Neuron (in vitro differentiated cells): ENCODE measurements at regions not wholly inside any gene's neighbourhood (a gene's known extent, or its start where the extent isn't known, plus 50 kb on each side); places are given as distances from the start of the nearest gene placed in this dataset.
"Not testable (repeated sequence)": the region's sequence is repeated elsewhere in the genome, so short reads cannot be mapped to it uniquely, and the experiment has no call there.

Experiments
- H2AFZ ChIP-seq: one replicate; pipeline ENCODE4 v1.6.1; 2013; ENCODE audit warnings: low read depth, mild to moderate bottlenecking, inconsistent platforms, low read length, moderate library complexity
- H3K27me3 ChIP-seq: one replicate; pipeline ENCODE4 v1.6.1; 2013; ENCODE audit warnings: low read length; ENCODE audit not compliant: insufficient read depth
- H3K36me3 ChIP-seq: one replicate; pipeline ENCODE4 v1.6.1; 2013; ENCODE audit warnings: low read length; ENCODE audit not compliant: insufficient read depth
- H3K4me1 ChIP-seq: one replicate; pipeline ENCODE4 v1.6.1; 2013; ENCODE audit warnings: low read length; ENCODE audit not compliant: insufficient read depth
- H3K4me3 ChIP-seq: 2 replicates; pipeline ENCODE4 v1.5.1; 2013; ENCODE audit warnings: mild to moderate bottlenecking, low read length, moderate library complexity
- H3K9me3 ChIP-seq: one replicate; pipeline ENCODE4 v1.6.1; 2013; ENCODE audit warnings: low read length

DNA sequence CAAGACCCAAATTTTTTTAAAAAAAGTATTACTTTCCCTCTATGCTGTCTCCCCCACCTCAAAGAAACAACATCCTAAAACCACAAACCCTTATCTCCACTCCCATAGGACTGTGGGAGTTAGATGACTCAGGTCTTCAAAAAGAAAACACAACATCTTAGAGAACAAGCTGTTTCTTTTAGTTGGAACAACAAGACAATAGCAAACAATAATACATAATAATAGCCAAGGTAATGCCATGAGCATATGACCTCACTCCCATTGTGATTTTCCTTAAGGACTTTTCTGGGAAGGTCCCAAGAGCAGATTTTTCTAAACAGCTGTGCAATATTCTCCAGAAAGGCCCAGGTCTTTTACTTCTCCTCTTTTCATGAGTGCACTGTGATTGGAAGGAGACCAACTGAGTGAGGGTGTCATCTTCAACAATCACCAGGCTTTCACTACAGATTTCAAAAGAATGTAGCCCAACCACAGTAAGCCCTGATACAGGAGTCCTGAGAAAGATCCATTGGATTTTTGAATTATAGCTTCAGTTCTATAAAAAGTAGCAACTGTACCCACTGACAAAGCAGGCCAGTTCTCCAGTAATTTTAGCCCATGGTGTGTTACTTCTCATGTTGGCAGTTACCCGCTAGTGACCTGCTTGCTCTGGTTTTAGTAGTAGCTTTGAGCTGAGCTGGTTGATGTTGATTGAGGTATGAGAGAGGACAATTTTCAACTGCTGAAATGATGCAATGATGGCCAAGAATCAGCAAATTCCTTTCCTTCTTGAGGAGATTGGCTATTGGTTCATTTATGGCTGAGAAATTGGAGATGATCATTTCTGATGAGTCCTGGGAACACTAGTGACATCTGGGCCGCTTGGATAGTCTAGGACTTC, 144.5 kb upstream of the TCF4 start:
- H3K4me1 ChIP-seq = no peaks in the 10 kb centered on the region

DNA sequence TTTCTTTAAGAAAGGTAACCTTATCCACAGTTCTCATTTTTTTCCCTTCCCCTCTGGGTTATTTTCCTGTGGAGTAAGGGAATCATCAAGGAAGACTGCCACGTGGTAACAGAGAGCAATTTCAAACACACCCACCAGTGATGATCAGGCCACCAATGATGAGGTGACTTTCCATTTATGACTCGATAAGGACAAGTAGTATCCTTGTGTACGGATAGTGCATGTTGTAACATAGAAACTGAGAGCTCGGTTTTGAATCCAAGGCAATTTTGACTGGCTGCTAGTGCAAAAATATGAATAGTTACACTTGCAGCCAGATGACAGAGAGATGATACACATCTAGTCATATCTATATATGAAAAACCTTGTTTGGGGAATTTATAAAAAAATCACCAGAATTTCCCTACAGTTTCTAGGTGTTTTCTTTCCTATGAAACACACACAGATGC, 143.6 kb upstream of the TCF4 start:
- H3K36me3 ChIP-seq = no peaks in the 10 kb centered on the region
- H3K9me3 ChIP-seq = no peaks in the 10 kb centered on the region
- H3K4me1 ChIP-seq = no peaks in the 10 kb centered on the region
- H3K4me3 ChIP-seq = no peak overlapping the region
- no peak overlapping the region for H2AFZ ChIP-seq
- H3K27me3 ChIP-seq = no peaks in the 10 kb centered on the region

More for the DNA sequence above, 144.5 kb upstream of the TCF4 start:
- Histone ChIP-seq H3K27me3 (no peaks in the 10 kb centered on the region), H3K9me3 (no peaks in the 10 kb centered on the region), H2AFZ (no peak overlapping the region), H3K36me3 (no peaks in the 10 kb centered on the region), H3K4me3 (no peak overlapping the region)

DNA sequence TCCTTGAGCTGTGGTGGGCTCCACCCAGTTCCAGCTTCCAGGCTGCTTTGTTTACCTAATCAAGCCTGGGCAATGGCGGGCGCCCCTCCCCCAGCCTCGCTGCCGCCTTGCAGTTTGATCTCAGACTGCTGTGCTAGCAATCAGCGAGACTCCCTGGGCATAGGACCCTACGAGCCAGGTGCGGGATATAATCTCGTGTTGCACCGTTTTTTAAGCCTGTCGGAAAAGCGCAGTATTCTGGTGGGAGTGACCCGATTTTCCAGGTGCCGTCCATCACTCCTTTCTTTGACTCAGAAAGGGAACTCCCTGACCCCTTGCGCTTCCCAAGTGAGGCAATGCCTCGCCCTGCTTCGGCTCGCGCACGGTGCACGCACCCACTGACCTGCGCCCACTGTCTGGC, 133.0 kb upstream of the TCF4 start:
- H3K9me3 ChIP-seq, H3K4me3 ChIP-seq, H3K36me3 ChIP-seq, H3K27me3 ChIP-seq, H2AFZ ChIP-seq, H3K4me1 ChIP-seq: not testable (repeated sequence)

DNA sequence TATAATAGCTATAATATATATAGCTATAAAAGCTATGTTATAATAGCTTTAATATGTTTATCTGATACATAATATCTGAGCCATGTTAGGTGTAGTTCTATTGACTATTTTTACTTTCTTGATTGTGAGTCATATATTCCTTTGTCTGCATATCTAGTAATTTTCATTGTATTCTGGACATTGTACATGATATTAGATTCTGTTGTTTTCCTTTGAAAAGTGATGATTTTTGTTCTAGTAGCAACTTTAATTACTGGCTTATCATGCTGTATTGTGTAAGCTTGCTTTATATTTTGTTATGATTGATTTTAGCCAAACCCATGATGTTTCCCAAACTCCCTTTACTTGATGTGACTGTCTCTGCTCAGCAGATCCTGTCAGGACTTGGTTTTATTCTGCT, 125.7 kb upstream of the TCF4 start:
- Histone ChIP-seq H2AFZ (no peak overlapping the region), H3K4me3 (no peak overlapping the region), H3K9me3 (peaks cover 6% of the 10 kb centered on the region), H3K36me3 (no peaks in the 10 kb centered on the region), H3K27me3 (no peaks in the 10 kb centered on the region), H3K4me1 (no peaks in the 10 kb centered on the region)

DNA sequence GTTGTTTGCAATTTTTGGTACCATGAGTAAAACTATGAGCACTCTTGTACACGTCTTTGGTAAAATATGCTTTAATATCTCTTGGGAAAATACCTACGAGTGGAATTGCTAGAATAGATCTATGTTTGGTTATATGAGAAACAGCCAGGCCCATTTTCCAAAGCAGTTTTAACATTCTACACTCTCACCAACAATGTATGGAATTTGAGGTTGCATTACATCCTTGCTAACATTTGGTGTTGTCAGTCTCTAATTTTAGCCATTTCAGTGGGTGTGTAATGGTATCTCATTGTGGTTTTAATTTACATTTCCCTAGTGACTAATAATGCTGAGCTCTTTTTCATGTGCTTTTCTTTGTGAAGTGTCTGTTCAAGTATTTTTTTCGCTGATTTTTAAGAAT, 118.9 kb upstream of the TCF4 start:
- H3K4me3 ChIP-seq = no peak overlapping the region
- H3K9me3 ChIP-seq = no peaks in the 10 kb centered on the region
- no peaks in the 10 kb centered on the region for H3K4me1 ChIP-seq
- no peaks in the 10 kb centered on the region for H3K27me3 ChIP-seq
- no peaks in the 10 kb centered on the region for H3K36me3 ChIP-seq
- H2AFZ ChIP-seq = no peak overlapping the region

DNA sequence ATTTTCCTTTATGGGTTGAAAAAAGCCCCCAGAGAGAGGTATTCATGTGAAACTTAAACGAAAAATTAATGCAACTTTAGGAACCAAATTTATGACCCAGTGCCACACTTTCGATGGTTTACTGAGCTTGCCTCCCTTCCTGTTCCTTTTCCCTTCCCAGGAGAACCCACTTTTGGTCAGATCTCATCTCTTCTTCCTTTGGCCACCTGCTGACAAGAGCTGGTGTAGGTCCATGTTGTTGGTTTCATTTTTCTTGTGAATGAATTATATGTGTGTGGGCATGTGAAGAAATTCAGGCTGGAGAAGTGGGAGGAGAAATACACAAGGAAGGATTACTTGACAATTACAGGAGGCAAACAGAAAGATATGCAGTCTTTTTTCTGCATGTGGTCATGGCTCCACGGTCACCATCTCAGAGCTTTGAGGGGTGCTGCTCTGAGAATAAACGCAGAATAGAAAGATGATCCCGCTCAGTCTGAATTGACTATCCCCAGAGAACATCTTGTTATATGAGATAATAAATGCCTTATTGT, 111.3 kb upstream of the TCF4 start:
- no peaks in the 10 kb centered on the region for H3K9me3 ChIP-seq
- no peak overlapping the region for H3K4me3 ChIP-seq
- no peaks in the 10 kb centered on the region for H3K4me1 ChIP-seq
- H3K36me3 ChIP-seq = no peaks in the 10 kb centered on the region
- no peaks in the 10 kb centered on the region for H3K27me3 ChIP-seq
- no peak overlapping the region for H2AFZ ChIP-seq

DNA sequence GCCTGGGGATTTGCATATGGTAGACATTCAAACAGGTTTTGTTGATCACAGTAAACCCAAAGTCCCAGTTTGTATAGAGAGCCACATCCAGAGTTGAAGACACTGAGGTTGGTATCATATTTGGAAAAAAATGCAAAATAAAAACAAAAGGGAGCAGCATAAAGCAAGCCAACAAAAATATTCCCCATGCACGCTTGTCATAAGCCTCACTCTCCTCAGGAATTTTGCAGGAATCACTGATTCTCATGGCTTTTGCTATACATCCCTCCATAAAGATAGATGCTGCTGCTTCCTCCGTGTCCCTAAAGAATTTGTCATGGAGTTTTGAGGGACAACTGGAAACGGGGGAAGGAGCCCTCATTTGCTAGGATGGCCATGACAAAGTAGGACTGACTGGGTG, 108.8 kb upstream of the TCF4 start:
- H3K27me3 ChIP-seq = no peaks in the 10 kb centered on the region
- no peaks in the 10 kb centered on the region for H3K36me3 ChIP-seq
- no peak overlapping the region for H3K4me3 ChIP-seq
- H3K4me1 ChIP-seq = no peaks in the 10 kb centered on the region
- no peaks in the 10 kb centered on the region for H3K9me3 ChIP-seq
- H2AFZ ChIP-seq = no peak overlapping the region

DNA sequence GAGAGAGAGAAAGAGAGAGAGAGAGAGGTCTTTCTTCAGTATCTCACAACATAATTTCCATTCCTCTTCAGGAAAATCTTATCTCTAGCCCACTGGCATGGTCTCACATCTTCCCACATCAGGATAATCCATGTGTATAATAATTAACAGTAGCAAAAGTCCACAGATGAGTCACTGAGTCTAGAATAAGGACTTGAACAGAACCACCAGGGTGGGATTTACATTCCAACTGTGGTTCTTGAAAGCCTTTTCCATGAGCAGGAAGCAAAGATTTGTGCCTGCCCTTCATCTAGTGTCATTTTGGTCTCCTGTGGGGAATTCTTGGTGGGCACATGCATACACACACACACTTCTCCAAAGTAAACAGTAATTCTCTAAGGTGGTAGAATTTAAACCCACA, 107.1 kb upstream of the TCF4 start:
- no peaks in the 10 kb centered on the region for H3K36me3 ChIP-seq
- H2AFZ ChIP-seq = no peak overlapping the region
- H3K4me1 ChIP-seq = no peaks in the 10 kb centered on the region
- H3K27me3 ChIP-seq = no peaks in the 10 kb centered on the region
- no peaks in the 10 kb centered on the region for H3K9me3 ChIP-seq
- H3K4me3 ChIP-seq = no peak overlapping the region

DNA sequence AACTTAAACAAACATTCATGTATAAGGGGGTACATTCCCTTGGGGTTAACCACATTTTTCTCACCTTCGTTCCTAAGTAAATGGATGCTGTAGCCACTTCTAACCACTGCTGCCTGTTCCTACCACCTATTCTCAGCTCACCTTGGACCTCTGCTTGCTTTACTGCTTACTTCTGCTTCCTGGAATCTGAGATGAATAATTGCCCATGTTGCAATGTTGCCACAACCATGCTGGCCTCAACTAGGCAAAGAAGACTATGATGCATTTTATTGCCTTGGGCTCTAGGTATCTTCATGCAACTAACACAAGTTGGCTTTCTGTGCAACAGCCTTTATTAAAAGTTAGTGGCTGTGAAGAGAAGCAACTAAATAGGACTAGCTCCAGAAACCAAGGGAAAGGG, 106.3 kb upstream of the TCF4 start:
- no peak overlapping the region for H3K4me3 ChIP-seq
- no peaks in the 10 kb centered on the region for H3K36me3 ChIP-seq
- H3K9me3 ChIP-seq = no peaks in the 10 kb centered on the region
- H3K4me1 ChIP-seq = no peaks in the 10 kb centered on the region
- no peak overlapping the region for H2AFZ ChIP-seq
- no peaks in the 10 kb centered on the region for H3K27me3 ChIP-seq

DNA sequence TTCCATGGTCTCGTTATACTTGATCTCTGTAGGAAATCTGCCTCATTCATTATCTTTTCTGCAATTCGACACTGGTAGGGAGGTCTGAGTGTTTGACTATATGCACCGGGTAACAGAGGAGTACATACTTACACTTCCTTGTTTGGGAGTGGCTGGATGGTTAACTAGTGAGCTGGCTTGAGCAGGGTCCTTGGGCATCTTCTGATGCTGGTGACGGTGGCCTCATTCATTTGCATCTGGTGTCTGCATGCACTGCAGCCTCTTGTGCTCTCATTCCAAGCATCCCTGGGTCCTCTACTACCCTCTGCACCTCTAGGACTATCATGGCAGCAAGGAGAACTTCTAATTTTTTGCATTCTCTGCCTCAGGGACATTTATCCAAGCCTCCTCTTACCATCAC, 100.0 kb upstream of the TCF4 start:
- H2AFZ ChIP-seq = no peak overlapping the region
- no peaks in the 10 kb centered on the region for H3K36me3 ChIP-seq
- no peaks in the 10 kb centered on the region for H3K27me3 ChIP-seq
- no peaks in the 10 kb centered on the region for H3K9me3 ChIP-seq
- no peaks in the 10 kb centered on the region for H3K4me1 ChIP-seq
- H3K4me3 ChIP-seq = no peak overlapping the region

DNA sequence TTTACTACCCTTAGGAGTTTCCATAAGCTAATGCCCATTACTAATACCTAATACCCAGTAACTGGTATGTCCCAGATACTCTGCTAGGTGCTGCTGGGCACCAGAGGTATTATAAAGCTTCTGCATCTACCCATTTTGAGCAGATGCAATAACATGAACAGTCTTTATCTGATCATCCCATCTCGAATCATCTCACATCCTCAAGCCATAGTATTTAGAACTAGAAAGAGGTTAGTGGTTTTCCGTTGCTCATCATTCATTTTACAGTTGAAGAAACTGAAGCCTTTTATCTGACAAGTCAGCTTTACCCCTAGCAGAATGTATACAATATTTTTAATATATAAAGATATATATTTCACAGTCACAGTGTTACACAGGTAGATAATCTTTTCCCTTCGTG, 99.1 kb upstream of the TCF4 start:
- H3K4me1 ChIP-seq = no peaks in the 10 kb centered on the region
- no peak overlapping the region for H2AFZ ChIP-seq
- H3K27me3 ChIP-seq = no peaks in the 10 kb centered on the region
- no peaks in the 10 kb centered on the region for H3K36me3 ChIP-seq
- no peaks in the 10 kb centered on the region for H3K9me3 ChIP-seq
- H3K4me3 ChIP-seq = no peak overlapping the region

DNA sequence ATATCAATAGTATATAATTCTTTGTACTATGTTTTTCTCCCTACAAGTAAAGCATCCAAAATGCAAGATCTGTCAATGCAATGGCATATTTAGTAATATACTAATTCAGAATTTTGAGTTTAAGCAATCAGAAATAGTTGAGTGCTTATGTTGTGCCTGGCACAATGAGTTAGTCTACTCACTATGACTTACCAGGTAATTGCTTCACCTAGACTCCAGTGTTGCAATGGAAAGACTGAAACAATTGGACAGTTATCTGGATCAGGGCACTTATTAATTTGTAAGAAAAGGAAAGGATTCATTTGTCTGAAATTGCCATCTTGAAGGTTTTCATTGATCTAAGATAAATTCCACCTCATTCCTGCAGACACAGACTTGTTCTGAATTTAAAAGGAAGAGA, 97.6 kb upstream of the TCF4 start:
- Histone ChIP-seq H3K4me1 (no peaks in the 10 kb centered on the region), H3K27me3 (no peaks in the 10 kb centered on the region), H3K4me3 (no peak overlapping the region), H3K9me3 (no peaks in the 10 kb centered on the region), H3K36me3 (no peaks in the 10 kb centered on the region), H2AFZ (no peak overlapping the region)

DNA sequence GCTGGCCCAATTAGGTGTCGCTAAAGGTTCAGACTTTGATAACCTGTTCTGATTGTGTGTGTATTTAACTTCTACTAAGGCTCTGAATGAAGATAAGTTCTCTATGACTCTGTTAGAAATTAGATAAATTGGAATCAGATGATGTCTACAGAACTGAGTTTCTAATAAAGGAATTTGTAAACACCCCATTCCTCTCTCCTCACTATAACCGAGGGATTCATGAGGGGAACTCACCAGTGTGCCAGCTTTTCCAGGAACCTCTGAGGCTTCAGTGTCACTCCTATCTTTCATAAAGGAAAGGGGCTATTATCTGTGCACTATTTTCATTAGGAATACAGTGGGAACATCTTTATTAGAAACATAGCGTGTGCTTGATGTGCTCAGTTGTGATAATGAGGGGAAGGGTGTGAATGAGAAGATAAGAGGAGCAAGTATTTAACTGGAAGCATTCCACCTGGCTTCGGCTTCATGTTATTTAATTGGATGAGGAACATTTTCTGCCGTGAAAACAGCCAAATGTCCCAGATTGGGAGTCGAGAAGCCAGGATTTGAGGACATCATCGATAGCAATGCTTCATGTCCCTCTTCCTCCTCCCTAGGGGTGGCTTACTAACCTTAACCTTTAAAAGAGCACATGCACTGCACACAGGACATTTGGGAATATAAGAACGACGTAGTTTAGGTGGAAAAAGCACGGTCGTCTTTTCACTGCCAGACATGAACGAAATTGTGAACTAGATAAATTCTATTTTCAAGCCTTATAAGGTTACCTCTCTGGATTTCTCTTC, 84.8 kb upstream of the TCF4 start:
- no peak overlapping the region for H2AFZ ChIP-seq
- no peak overlapping the region for H3K4me3 ChIP-seq
- H3K4me1 ChIP-seq = no peaks in the 10 kb centered on the region
- no peaks in the 10 kb centered on the region for H3K27me3 ChIP-seq
- no peaks in the 10 kb centered on the region for H3K9me3 ChIP-seq
- no peaks in the 10 kb centered on the region for H3K36me3 ChIP-seq
